ENCODE measurements at regions not wholly inside any gene's neighbourhood (a gene's known extent, or its start where the extent isn't known, plus 50 kb on each side); places are given as distances from the start of the nearest gene placed in this dataset.

DNA sequence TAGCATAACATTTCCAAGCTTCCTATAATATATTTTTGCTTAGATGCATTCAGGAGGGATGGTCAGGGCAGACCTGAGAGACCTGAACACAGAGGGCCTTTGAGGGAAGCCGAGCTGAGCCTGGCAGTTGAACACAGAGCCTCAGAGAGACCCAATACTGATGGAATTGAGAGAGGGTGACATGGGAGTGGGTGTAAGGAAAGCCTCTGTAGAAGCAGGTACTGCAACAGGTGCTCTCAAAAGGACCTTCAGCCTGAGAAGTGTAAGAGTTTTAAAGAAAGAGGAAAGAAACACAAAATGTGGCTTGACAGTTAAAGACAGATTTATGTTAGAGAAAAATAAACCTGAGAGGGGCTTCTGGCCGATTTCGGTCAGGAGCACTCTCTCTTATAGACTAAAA lies 73.9 kb upstream of the PGBD5 start:
- TF ChIP-seq, protein P1, sequence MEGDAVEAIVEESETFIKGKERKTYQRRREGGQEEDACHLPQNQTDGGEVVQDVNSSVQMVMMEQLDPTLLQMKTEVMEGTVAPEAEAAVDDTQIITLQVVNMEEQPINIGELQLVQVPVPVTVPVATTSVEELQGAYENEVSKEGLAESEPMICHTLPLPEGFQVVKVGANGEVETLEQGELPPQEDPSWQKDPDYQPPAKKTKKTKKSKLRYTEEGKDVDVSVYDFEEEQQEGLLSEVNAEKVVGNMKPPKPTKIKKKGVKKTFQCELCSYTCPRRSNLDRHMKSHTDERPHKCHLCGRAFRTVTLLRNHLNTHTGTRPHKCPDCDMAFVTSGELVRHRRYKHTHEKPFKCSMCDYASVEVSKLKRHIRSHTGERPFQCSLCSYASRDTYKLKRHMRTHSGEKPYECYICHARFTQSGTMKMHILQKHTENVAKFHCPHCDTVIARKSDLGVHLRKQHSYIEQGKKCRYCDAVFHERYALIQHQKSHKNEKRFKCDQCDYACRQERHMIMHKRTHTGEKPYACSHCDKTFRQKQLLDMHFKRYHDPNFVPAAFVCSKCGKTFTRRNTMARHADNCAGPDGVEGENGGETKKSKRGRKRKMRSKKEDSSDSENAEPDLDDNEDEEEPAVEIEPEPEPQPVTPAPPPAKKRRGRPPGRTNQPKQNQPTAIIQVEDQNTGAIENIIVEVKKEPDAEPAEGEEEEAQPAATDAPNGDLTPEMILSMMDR (IDR thresholded peaks at IDR 0.05; ENCODE audit: low read depth, low read length, missing input control): no peak
- TF ChIP-seq, protein P2, sequence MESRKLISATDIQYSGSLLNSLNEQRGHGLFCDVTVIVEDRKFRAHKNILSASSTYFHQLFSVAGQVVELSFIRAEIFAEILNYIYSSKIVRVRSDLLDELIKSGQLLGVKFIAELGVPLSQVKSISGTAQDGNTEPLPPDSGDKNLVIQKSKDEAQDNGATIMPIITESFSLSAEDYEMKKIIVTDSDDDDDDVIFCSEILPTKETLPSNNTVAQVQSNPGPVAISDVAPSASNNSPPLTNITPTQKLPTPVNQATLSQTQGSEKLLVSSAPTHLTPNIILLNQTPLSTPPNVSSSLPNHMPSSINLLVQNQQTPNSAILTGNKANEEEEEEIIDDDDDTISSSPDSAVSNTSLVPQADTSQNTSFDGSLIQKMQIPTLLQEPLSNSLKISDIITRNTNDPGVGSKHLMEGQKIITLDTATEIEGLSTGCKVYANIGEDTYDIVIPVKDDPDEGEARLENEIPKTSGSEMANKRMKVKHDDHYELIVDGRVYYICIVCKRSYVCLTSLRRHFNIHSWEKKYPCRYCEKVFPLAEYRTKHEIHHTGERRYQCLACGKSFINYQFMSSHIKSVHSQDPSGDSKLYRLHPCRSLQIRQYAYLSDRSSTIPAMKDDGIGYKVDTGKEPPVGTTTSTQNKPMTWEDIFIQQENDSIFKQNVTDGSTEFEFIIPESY (IDR thresholded peaks at IDR 0.05): no peak
- TF ChIP-seq, protein P3, sequence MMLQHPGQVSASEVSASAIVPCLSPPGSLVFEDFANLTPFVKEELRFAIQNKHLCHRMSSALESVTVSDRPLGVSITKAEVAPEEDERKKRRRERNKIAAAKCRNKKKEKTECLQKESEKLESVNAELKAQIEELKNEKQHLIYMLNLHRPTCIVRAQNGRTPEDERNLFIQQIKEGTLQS (IDR thresholded peaks at IDR 0.05): no peak
- no peak for TF ChIP-seq JUND (IDR thresholded peaks at IDR 0.05)
